ENCODE measurements at regions not wholly inside any gene's neighbourhood (a gene's known extent, or its start where the extent isn't known, plus 50 kb on each side); places are given as distances from the start of the nearest gene placed in this dataset.

DNA sequence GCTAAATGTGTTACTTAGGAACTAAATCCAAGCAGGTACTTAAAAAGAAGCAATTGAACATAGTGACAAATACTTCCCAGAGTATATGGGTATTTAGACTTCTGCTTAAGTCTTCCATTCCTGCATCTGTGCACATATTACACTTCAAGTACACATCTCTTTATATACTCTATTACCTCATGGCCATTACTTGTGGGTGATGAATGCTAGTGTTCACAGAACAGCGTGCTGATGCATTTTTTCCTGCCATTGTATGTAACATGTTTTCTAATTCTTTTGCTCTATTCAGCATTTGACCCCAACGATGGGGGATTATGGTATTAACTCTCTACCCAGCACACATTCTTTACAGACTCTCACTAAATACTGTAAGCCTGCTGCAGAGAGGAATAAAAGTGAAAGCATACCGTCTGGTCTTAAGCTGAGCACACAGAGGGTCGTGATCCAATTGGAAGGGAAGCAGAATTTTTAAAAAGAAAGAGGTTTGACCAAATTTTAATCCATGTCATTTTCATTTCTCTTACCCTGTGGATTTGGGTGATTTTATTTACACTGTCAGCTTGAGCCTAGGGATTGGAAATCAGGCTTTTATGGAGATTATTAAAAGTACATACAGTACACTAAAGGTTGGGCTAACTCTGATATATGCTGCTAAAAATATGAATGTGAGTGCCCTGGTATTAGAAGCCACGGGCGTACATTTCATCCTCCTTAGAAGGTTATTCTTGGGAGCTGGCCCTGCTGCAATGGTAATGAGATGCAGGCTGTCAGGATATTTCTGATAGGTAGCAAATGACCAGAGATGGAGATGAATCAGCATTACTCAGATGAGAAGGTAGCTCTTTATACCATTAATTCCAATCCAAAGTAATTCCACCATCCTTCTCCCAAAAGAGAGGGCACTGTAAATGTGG is 95.5 kb upstream of the PROX1 start:
- Histone ChIP-seq H3K9me1 (ENCODE audit: insufficient read depth, low read length) (no peaks in the 10 kb centered on the region), H4K91ac (ENCODE audit: insufficient read depth, low read depth, low read length) (no peak overlapping the region), H3K9me3 (ENCODE audit: control insufficient read depth, insufficient read depth, low read length) (no peaks in the 10 kb centered on the region), H2BK120ac (ENCODE audit: low read depth, low read length) (no peak overlapping the region), H4K8ac (ENCODE audit: low read depth in 2 of 2, low read length in 2 of 2) (no peak overlapping the region), H3K56ac (ENCODE audit: extremely low read depth, insufficient read depth, low read length) (no peak overlapping the region), H4K5ac (ENCODE audit: low read depth, low read length) (no peak overlapping the region), H3K4me1 (ENCODE audit: control insufficient read depth, insufficient read depth, low read length) (no peaks in the 10 kb centered on the region), H3K79me1 (ENCODE audit: low read depth in 1 of 2, low read length in 2 of 2) (no peaks in the 10 kb centered on the region), H3K4me2 (ENCODE audit: low read depth, low read length) (no peak overlapping the region), H2AFZ (replicated peaks; ENCODE audit: low read length, poor library complexity) (no peak overlapping the region), H3K9ac (ENCODE audit: low read depth, low read length) (no peak overlapping the region), H2BK15ac (ENCODE audit: low read depth, low read length) (no peak overlapping the region), H3K4me3 (ENCODE audit: insufficient read depth, low read depth, low read length) (no peak overlapping the region), H2AK9ac (replicated peaks; ENCODE audit: low read depth, low read length, poor library complexity) (no peak overlapping the region), H3K27ac (ENCODE audit: insufficient read depth, low read length) (no peak overlapping the region), H4K20me1 (ENCODE audit: insufficient read depth, low read length) (no peaks in the 10 kb centered on the region), H2BK5ac (ENCODE audit: low read depth, low read length, poor library complexity, severe bottlenecking) (no peak overlapping the region), H3K27me3 (ENCODE audit: control insufficient read depth, insufficient read depth, low read length) (no peaks in the 10 kb centered on the region), H3K18ac (ENCODE audit: low read depth, low read length) (no peak overlapping the region), H3K14ac (replicated peaks; ENCODE audit: low read depth, low read length) (no peak overlapping the region), H3K23ac (ENCODE audit: low read depth, low read length) (no peak overlapping the region), H2BK20ac (ENCODE audit: low read depth, low read length) (no peak overlapping the region), H2AK5ac (ENCODE audit: low read depth, low read length) (no peak overlapping the region), H3K4ac (ENCODE audit: low read depth, low read length) (no peak overlapping the region), H3K36me3 (ENCODE audit: control insufficient read depth, insufficient read depth, low read length) (no peaks in the 10 kb centered on the region)
- in situ Hi-C loops (cut with MboI; ENCODE audit: low sequenced_read_pairs) = no loop called here
- DNase-seq (no peak), ATAC-seq (ENCODE audit: low read depth) (no peak)
- WGBS, 2 experiments (ENCODE audit: extremely low coverage in 2 of 2, insufficient read length in 1 of 2) = no CpG with 5 or more reads among the region's 6 CpGs
- dilution Hi-C loops (cut with HindIII; ENCODE audit: low sequenced_read_pairs, unreplicated experiment) = no loop called here
- TF ChIP-seq MAFK (IDR thresholded peaks at IDR 0.05; ENCODE audit: low read depth, low read length) = no peak
- no peak for TF ChIP-seq RFX5 (IDR thresholded peaks at IDR 0.05; ENCODE audit: low read depth, low read length)
- TF ChIP-seq CHD1 (IDR thresholded peaks at IDR 0.05; ENCODE audit: low read depth, low read length) = no peak
- TF ChIP-seq CTCF (conservative IDR thresholded peaks at IDR 0.05; ENCODE audit: low read depth, low read length) = no peak
- TF ChIP-seq BHLHE40 (IDR thresholded peaks at IDR 0.05; ENCODE audit: low read depth, low read length) = no peak
- TF ChIP-seq CEBPB (IDR thresholded peaks at IDR 0.05; ENCODE audit: low read depth, low read length) = no peak
- no peak for TF ChIP-seq SMC3 (IDR thresholded peaks at IDR 0.05; ENCODE audit: low read depth, low read length)
- TF ChIP-seq, protein P1, sequence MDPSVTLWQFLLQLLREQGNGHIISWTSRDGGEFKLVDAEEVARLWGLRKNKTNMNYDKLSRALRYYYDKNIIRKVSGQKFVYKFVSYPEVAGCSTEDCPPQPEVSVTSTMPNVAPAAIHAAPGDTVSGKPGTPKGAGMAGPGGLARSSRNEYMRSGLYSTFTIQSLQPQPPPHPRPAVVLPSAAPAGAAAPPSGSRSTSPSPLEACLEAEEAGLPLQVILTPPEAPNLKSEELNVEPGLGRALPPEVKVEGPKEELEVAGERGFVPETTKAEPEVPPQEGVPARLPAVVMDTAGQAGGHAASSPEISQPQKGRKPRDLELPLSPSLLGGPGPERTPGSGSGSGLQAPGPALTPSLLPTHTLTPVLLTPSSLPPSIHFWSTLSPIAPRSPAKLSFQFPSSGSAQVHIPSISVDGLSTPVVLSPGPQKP (IDR thresholded peaks at IDR 0.05; ENCODE audit: borderline replicate concordance, low read depth, low read length) = no peak
- TF ChIP-seq RAD21 (IDR thresholded peaks at IDR 0.05; ENCODE audit: low read length) = no peak
- TF ChIP-seq USF2 (IDR thresholded peaks at IDR 0.05; ENCODE audit: low read depth, low read length) = no peak
- no peak for TF ChIP-seq FOS (IDR thresholded peaks at IDR 0.05; ENCODE audit: low read depth, low read length)
- TF ChIP-seq RCOR1 (IDR thresholded peaks at IDR 0.05; ENCODE audit: insufficient replicate concordance, low read length) = no peak
- no peak for TF ChIP-seq MXI1 (IDR thresholded peaks at IDR 0.05; ENCODE audit: borderline replicate concordance, low read depth, low read length)
- TF ChIP-seq POLR2A (IDR thresholded peaks at IDR 0.05; ENCODE audit: low read depth, low read length) = no peak
- TF ChIP-seq MAZ (IDR thresholded peaks at IDR 0.05; ENCODE audit: borderline replicate concordance, low read depth, low read length) = no peak
- BruUV-seq (replicated peaks) = no TSS peak
- ChIA-PET POLR2A (ENCODE audit: unreplicated experiment) (no interaction called here), CTCF (interaction anchor here (0.7 kb wide), 1 partner anchor 42 kb away, joined by 3 read pairs; no protein-coding TSS in a partner anchor)
- intact Hi-C loops (cut with micrococcal nuclease) = no loop called here

All from IMR-90 (cell line).